ENCODE measurements at regions not wholly inside any gene's neighbourhood (a gene's known extent, or its start where the extent isn't known, plus 50 kb on each side); places are given as distances from the start of the nearest gene placed in this dataset.

- no peak overlapping the region for H3K27ac ChIP-seq (ENCODE audit: low read depth in 2 of 2, low read length in 1 of 2)
- H3K9me2 ChIP-seq: no peaks in the 10 kb centered on the region
- H3K27me3 ChIP-seq (ENCODE audit: insufficient read depth): no peaks in the 10 kb centered on the region; the same call in 1 of the 2 replicates
- H3K4me2 ChIP-seq: no peak overlapping the region
- CTCF ChIA-PET: interaction anchor here (1.8 kb wide), 1 partner anchor 509 kb away, joined by 5 read pairs; no protein-coding TSS in a partner anchor
- no peaks in the 10 kb centered on the region for H3K36me3 ChIP-seq (replicated peaks in 1 of 2; ENCODE audit: control insufficient read depth in 1 of 2, insufficient read depth in 2 of 2, low read length in 1 of 2)
- no peaks in the 10 kb centered on the region for H4K20me1 ChIP-seq (ENCODE audit: insufficient read depth)
- POLR2A ChIA-PET: interaction anchor here (0.8 kb wide), 1 partner anchor 41 kb away, joined by 3 read pairs; no protein-coding TSS in a partner anchor
- H3F3A ChIP-seq (replicated peaks; ENCODE audit: insufficient read depth): no peaks in the 10 kb centered on the region
- WGBS (ENCODE audit: low lambda C conversion rate): 23% methylated on average over 2 of the region's 2 CpGs
- H3K9ac ChIP-seq: no peak overlapping the region
- no peak for DNase-seq
- no peak overlapping the region for H3K4me3 ChIP-seq (ENCODE audit: low read depth in 2 of 2, low read length in 1 of 2)
- TF ChIP-seq RXRA (IDR thresholded peaks at IDR 0.05; ENCODE audit: borderline replicate concordance, low read depth) (no peak), EZH2phosphoT487 (IDR thresholded peaks at IDR 0.05; ENCODE audit: borderline replicate concordance, low read depth) (no peak), ELF1 (IDR thresholded peaks at IDR 0.05) (no peak), RFX5 (IDR thresholded peaks at IDR 0.05; ENCODE audit: low read length) (no peak), FOXJ3 (CRISPR knock-in tag; IDR thresholded peaks at IDR 0.05) (no peak), FOSL2 (IDR thresholded peaks at IDR 0.05; ENCODE audit: borderline replicate concordance, low read depth) (no peak), EP300 (IDR thresholded peaks at IDR 0.05; ENCODE audit: borderline replicate concordance in 1 of 2, low read depth in 1 of 2, low read length in 1 of 2) (no peak), GABPA (IDR thresholded peaks at IDR 0.05; ENCODE audit: low read depth) (no peak), JUND (IDR thresholded peaks at IDR 0.05) (no peak), YY1 (IDR thresholded peaks at IDR 0.05; ENCODE audit: low read depth) (no peak), RCOR1 (IDR thresholded peaks at IDR 0.05; ENCODE audit: low read length) (no peak), SIN3A (IDR thresholded peaks at IDR 0.05; ENCODE audit: borderline replicate concordance, low read depth, low read length) (no peak), NFIC (IDR thresholded peaks at IDR 0.05; ENCODE audit: borderline replicate concordance) (no peak), REST (IDR thresholded peaks at IDR 0.05; ENCODE audit: low read depth, low read length) (no peak), TCF12 (IDR thresholded peaks at IDR 0.05) (no peak), RAD21 (IDR thresholded peaks at IDR 0.05; ENCODE audit: low read length) (no peak), CHD2 (IDR thresholded peaks at IDR 0.05; ENCODE audit: low read length, partially characterized antibody) (no peak)
- TF ChIP-seq, protein P1, sequence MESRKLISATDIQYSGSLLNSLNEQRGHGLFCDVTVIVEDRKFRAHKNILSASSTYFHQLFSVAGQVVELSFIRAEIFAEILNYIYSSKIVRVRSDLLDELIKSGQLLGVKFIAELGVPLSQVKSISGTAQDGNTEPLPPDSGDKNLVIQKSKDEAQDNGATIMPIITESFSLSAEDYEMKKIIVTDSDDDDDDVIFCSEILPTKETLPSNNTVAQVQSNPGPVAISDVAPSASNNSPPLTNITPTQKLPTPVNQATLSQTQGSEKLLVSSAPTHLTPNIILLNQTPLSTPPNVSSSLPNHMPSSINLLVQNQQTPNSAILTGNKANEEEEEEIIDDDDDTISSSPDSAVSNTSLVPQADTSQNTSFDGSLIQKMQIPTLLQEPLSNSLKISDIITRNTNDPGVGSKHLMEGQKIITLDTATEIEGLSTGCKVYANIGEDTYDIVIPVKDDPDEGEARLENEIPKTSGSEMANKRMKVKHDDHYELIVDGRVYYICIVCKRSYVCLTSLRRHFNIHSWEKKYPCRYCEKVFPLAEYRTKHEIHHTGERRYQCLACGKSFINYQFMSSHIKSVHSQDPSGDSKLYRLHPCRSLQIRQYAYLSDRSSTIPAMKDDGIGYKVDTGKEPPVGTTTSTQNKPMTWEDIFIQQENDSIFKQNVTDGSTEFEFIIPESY (IDR thresholded peaks at IDR 0.05; ENCODE audit: borderline replicate concordance, low read depth): no peak
- TF ChIP-seq, protein P2, sequence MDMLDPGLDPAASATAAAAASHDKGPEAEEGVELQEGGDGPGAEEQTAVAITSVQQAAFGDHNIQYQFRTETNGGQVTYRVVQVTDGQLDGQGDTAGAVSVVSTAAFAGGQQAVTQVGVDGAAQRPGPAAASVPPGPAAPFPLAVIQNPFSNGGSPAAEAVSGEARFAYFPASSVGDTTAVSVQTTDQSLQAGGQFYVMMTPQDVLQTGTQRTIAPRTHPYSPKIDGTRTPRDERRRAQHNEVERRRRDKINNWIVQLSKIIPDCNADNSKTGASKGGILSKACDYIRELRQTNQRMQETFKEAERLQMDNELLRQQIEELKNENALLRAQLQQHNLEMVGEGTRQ (IDR thresholded peaks at IDR 0.05; ENCODE audit: borderline replicate concordance, low read depth, low read length): no peak
- H3K4me1 ChIP-seq (ENCODE audit: control insufficient read depth in 1 of 2, insufficient read depth in 2 of 2, low read depth in 1 of 2, low read length in 1 of 2): no peaks in the 10 kb centered on the region; a peak in 1 of 4 replicates
- no peaks in the 10 kb centered on the region for H3K9me3 ChIP-seq
- no peak overlapping the region for H2AFZ ChIP-seq (ENCODE audit: low read depth)
- no peaks in the 10 kb centered on the region for H3K79me2 ChIP-seq (ENCODE audit: insufficient read depth)
These were observed 92.7 kb upstream of the RPL34 start for GRCh38 chr4:108527723-108528122.
